ENCODE measurements at regions not wholly inside any gene's neighbourhood (a gene's known extent, or its start where the extent isn't known, plus 50 kb on each side); places are given as distances from the start of the nearest gene placed in this dataset.

DNA sequence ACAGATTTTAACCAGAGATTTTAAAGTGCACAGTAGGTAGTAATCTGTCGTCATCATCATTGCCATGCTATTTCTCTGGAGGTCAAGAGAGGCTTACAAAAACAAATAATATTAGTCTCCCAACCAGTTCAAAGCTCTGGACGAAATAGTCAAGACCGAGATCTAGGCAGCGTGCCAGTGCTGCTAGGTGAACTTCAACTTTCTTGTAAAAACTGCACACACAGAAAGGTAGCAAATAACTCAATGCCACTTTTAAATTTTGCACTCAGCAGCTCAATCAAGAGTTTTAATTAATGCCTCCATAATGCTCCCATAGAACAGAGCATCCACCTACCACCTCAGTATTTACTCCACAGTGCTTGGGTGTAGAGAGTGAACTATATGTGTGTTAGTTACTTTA, 656.8 kb downstream of the IRX1 start:
- Mint-ChIP-seq H3K4me1 (ENCODE audit: low read depth, unreplicated experiment) (no peaks in the 10 kb centered on the region), H3K4me3 (ENCODE audit: unreplicated experiment) (no peak overlapping the region), H3K36me3 (ENCODE audit: low read depth, unreplicated experiment) (no peaks in the 10 kb centered on the region), H3K27me3 (ENCODE audit: low read depth, unreplicated experiment) (peaks cover 7% of the 10 kb centered on the region), H3K9me3 (ENCODE audit: unreplicated experiment) (no peaks in the 10 kb centered on the region), H3K27ac (ENCODE audit: unreplicated experiment) (no peak overlapping the region)
- DNase-seq (ENCODE audit: low read depth): no peak
- no peak for FAIRE-seq
- no peak overlapping the region for H3K27ac ChIP-seq (ENCODE audit: low read depth, low read length)
- H4K20me1 ChIP-seq (ENCODE audit: insufficient read depth, low read length): no peaks in the 10 kb centered on the region
- H3K4me1 ChIP-seq (ENCODE audit: insufficient read depth, low read length): no peaks in the 10 kb centered on the region
- no peak overlapping the region for H3K4me3 ChIP-seq (ENCODE audit: insufficient read depth, low read depth, low read length)
- no peak for TF ChIP-seq EZH2 (IDR thresholded peaks at IDR 0.05; ENCODE audit: insufficient read depth, low read length)
- TF ChIP-seq CTCF (IDR thresholded peaks at IDR 0.05; ENCODE audit: insufficient read depth, low read depth, low read length): no peak
- H3K36me3 ChIP-seq (ENCODE audit: insufficient read depth, low read length): no peaks in the 10 kb centered on the region
- H2AFZ ChIP-seq (ENCODE audit: low read depth, low read length): no peak overlapping the region
- H3K9me3 ChIP-seq (ENCODE audit: insufficient read depth, low read depth, low read length): no peaks in the 10 kb centered on the region
- no peaks in the 10 kb centered on the region for H3K79me2 ChIP-seq (ENCODE audit: insufficient read depth, low read length)
- no peaks in the 10 kb centered on the region for H3K27me3 ChIP-seq (ENCODE audit: insufficient read depth, low read length)
- H3K9ac ChIP-seq (ENCODE audit: low read length): no peak overlapping the region
- no peak overlapping the region for H3K4me2 ChIP-seq (ENCODE audit: low read length)

DNA sequence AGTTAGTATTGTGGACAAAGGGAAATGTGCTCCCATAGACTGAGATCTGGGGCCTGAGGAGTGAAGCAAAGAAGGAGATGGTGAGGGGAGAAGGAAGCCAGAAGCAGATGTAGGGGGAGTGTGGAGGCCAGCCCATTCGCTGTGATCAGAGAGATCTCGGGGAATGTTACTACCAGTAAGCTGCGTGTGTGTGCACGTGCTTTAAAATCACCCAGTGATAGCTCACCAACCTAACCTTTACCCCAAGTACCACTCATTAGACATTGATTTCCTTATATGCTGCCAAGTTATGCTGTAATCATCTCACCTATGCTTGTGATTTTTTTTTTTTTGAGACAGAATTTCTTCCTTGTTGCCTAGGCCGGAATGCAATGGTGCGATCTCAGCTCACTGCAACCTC, 659.1 kb downstream of the IRX1 start:
- FAIRE-seq (no peak), DNase-seq (ENCODE audit: low read depth) (no peak)
- Histone ChIP-seq H3K4me1 (ENCODE audit: insufficient read depth, low read length) (no peaks in the 10 kb centered on the region), H3K4me3 (ENCODE audit: insufficient read depth, low read depth, low read length) (no peak overlapping the region), H2AFZ (ENCODE audit: low read depth, low read length) (no peak overlapping the region), H4K20me1 (ENCODE audit: insufficient read depth, low read length) (no peaks in the 10 kb centered on the region), H3K9me3 (ENCODE audit: insufficient read depth, low read depth, low read length) (no peaks in the 10 kb centered on the region), H3K27me3 (ENCODE audit: insufficient read depth, low read length) (no peaks in the 10 kb centered on the region), H3K4me2 (ENCODE audit: low read length) (no peak overlapping the region), H3K79me2 (ENCODE audit: insufficient read depth, low read length) (no peaks in the 10 kb centered on the region), H3K36me3 (ENCODE audit: insufficient read depth, low read length) (no peaks in the 10 kb centered on the region), H3K27ac (ENCODE audit: low read depth, low read length) (no peak overlapping the region), H3K9ac (ENCODE audit: low read length) (no peak overlapping the region)
- Mint-ChIP-seq H3K36me3 (ENCODE audit: low read depth, unreplicated experiment) (no peaks in the 10 kb centered on the region), H3K27me3 (ENCODE audit: low read depth, unreplicated experiment) (peaks cover 7% of the 10 kb centered on the region), H3K4me1 (ENCODE audit: low read depth, unreplicated experiment) (no peaks in the 10 kb centered on the region), H3K27ac (ENCODE audit: unreplicated experiment) (no peak overlapping the region), H3K4me3 (ENCODE audit: unreplicated experiment) (no peak overlapping the region), H3K9me3 (ENCODE audit: unreplicated experiment) (no peaks in the 10 kb centered on the region)
- TF ChIP-seq CTCF (IDR thresholded peaks at IDR 0.05; ENCODE audit: insufficient read depth, low read depth, low read length): no peak
- no peak for TF ChIP-seq EZH2 (IDR thresholded peaks at IDR 0.05; ENCODE audit: insufficient read depth, low read length)

DNA sequence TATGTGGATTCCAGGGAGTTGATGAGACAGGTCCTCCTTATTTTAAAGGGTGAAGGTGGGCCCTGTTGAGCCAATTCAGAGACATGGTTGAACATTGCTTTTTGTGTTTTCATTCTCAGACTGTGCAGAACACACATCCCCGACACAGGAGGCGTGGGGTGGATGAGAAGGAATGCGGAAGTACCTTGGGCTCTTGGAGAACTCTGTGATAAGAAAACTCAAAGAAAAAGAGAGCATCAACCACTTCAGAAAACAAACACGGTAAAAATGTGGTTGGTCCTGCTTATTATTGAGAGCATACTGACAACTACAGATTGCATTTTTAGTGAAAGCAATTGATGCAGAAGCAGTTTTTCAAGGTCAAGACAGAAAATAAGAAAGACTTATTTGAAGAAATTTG, 659.8 kb downstream of the IRX1 start:
- DNase-seq (ENCODE audit: low read depth) (no peak), FAIRE-seq (no peak)
- no peak overlapping the region for H3K9ac ChIP-seq (ENCODE audit: low read length)
- no peaks in the 10 kb centered on the region for H3K36me3 ChIP-seq (ENCODE audit: insufficient read depth, low read length)
- H3K27ac ChIP-seq (ENCODE audit: low read depth, low read length): no peak overlapping the region
- no peak overlapping the region for H3K4me2 ChIP-seq (ENCODE audit: low read length)
- no peaks in the 10 kb centered on the region for H3K9me3 Mint-ChIP-seq (ENCODE audit: unreplicated experiment)
- no peaks in the 10 kb centered on the region for H3K4me1 ChIP-seq (ENCODE audit: insufficient read depth, low read length)
- H3K27ac Mint-ChIP-seq (ENCODE audit: unreplicated experiment): no peak overlapping the region
- H2AFZ ChIP-seq (ENCODE audit: low read depth, low read length): no peak overlapping the region
- no peaks in the 10 kb centered on the region for H3K4me1 Mint-ChIP-seq (ENCODE audit: low read depth, unreplicated experiment)
- TF ChIP-seq EZH2 (IDR thresholded peaks at IDR 0.05; ENCODE audit: insufficient read depth, low read length) (no peak), CTCF (IDR thresholded peaks at IDR 0.05; ENCODE audit: insufficient read depth, low read depth, low read length) (no peak)
- H3K4me3 ChIP-seq (ENCODE audit: insufficient read depth, low read depth, low read length): no peak overlapping the region
- H3K27me3 Mint-ChIP-seq (ENCODE audit: low read depth, unreplicated experiment): peaks cover 7% of the 10 kb centered on the region
- H3K79me2 ChIP-seq (ENCODE audit: insufficient read depth, low read length): no peaks in the 10 kb centered on the region
- H3K27me3 ChIP-seq (ENCODE audit: insufficient read depth, low read length): no peaks in the 10 kb centered on the region
- H3K36me3 Mint-ChIP-seq (ENCODE audit: low read depth, unreplicated experiment): no peaks in the 10 kb centered on the region
- H4K20me1 ChIP-seq (ENCODE audit: insufficient read depth, low read length): no peaks in the 10 kb centered on the region
- no peak overlapping the region for H3K4me3 Mint-ChIP-seq (ENCODE audit: unreplicated experiment)
- no peaks in the 10 kb centered on the region for H3K9me3 ChIP-seq (ENCODE audit: insufficient read depth, low read depth, low read length)
